Fibroblast of villous mesenchyme (primary cell): ENCODE measurements at regions not wholly inside any gene's neighbourhood (a gene's known extent, or its start where the extent isn't known, plus 50 kb on each side); places are given as distances from the start of the nearest gene placed in this dataset.
"Not testable (repeated sequence)": the region's sequence is repeated elsewhere in the genome, so short reads cannot be mapped to it uniquely, and the experiment has no call there.

Experiments
- DNase-seq: peaks from one replicate; pipeline ENCODE4 v3.0.0-alpha.2; 2010; ENCODE audit warnings: low read depth
- H3K4me3 ChIP-seq: 2 replicates; pipeline ENCODE4 v1.5.1; 2011; ENCODE audit warnings: low read depth, mild to moderate bottlenecking, low read length
- CTCF ChIP-seq: IDR thresholded peaks from 2 replicates; pipeline ENCODE4 v1.5.1; 2012; ENCODE audit warnings: low read depth, mild to moderate bottlenecking, low read length; ENCODE audit not compliant: insufficient read depth

- no peak for DNase-seq
- TF ChIP-seq CTCF = no peak
- no peak overlapping the region for H3K4me3 ChIP-seq
Observed at GRCh38 chr5:163724305-163724704, 218.9 kb downstream of the MAT2B start.

GRCh38 chr5:163727028-163727427 lies 221.6 kb downstream of the MAT2B start:
- TF ChIP-seq CTCF = no peak
- no peak for DNase-seq
- no peak overlapping the region for H3K4me3 ChIP-seq

- no peak for TF ChIP-seq CTCF
- H3K4me3 ChIP-seq = no peak overlapping the region
- no peak for DNase-seq
Observed at GRCh38 chr5:163730206-163730756, 224.9 kb downstream of the MAT2B start.

- DNase-seq = no peak
- TF ChIP-seq CTCF = no peak
- no peak overlapping the region for H3K4me3 ChIP-seq
Observed at GRCh38 chr5:163731256-163731655, 225.8 kb downstream of the MAT2B start.

- DNase-seq = no peak
- no peak overlapping the region for H3K4me3 ChIP-seq
- TF ChIP-seq CTCF = no peak
Observed at GRCh38 chr5:163735069-163735468, 229.7 kb downstream of the MAT2B start.

GRCh38 chr5:163747586-163747985 lies 242.2 kb downstream of the MAT2B start:
- DNase-seq = no peak
- H3K4me3 ChIP-seq = no peak overlapping the region
- no peak for TF ChIP-seq CTCF

- no peak overlapping the region for H3K4me3 ChIP-seq
- DNase-seq = no peak
- TF ChIP-seq CTCF = no peak
Observed at GRCh38 chr5:163748934-163749333, 243.5 kb downstream of the MAT2B start.

- not testable (repeated sequence) for DNase-seq, H3K4me3 ChIP-seq
Observed at GRCh38 chr5:163750415-163750814, 245.0 kb downstream of the MAT2B start.
